ENCODE measurements at regions not wholly inside any gene's neighbourhood (a gene's known extent, or its start where the extent isn't known, plus 50 kb on each side); places are given as distances from the start of the nearest gene placed in this dataset.
"Not testable (repeated sequence)": the region's sequence is repeated elsewhere in the genome, so short reads cannot be mapped to it uniquely, and the experiment has no call there.

DNA sequence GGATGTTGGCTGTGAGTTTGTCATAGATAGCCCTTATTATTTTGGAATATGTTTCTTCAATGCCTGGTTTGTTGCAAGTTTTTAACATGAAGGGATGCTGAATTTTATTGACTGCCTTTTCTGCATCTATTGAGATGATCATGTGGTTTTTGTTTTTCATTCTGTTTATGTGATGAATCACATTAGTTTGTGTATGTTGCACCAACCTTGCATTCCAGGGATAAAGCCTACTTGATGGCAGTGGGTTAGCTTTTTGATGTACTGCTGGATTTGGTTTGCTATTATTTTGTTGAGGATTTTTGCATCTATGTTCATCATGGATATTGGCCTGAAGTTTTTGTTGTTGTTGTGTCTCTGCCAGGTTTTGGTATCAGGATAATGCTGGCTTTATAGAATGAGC is 225.6 kb downstream of the PCSK1 start:
- no peak for DNase-seq (ENCODE audit: low read depth)
- no peak overlapping the region for H3K4me3 ChIP-seq (ENCODE audit: low read depth, low read length)
- TF ChIP-seq CTCF (IDR thresholded peaks at IDR 0.05; ENCODE audit: insufficient read depth, low read depth, low read length) = no peak

- no peak for TF ChIP-seq CTCF (IDR thresholded peaks at IDR 0.05; ENCODE audit: insufficient read depth, low read depth, low read length)
- DNase-seq (ENCODE audit: low read depth) = no peak
- no peak overlapping the region for H3K4me3 ChIP-seq (ENCODE audit: low read depth, low read length)
Observed at GRCh38 chr5:96203761-96204160, 229.3 kb downstream of the PCSK1 start.

DNA sequence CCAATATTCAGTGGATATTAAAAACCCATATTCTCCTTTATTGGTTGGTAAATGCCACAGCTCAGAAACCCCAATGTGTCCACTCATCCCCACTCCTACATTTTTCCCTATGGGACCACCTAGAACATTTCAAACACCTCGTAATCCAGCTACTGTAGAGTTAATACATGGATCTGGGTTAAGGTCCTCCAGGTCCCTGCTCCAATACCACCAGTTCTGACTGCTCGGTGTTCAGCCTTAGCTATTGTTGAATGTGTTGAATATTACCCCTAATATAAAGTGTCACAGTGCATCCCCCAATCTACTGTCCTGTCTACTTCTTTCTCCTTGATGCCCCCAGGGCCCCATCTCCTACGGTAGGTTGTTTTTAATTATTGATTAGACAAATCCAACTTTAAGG is 231.5 kb downstream of the PCSK1 start:
- no peak for TF ChIP-seq CTCF (IDR thresholded peaks at IDR 0.05; ENCODE audit: insufficient read depth, low read depth, low read length)
- DNase-seq (ENCODE audit: low read depth) = no peak
- H3K4me3 ChIP-seq (ENCODE audit: low read depth, low read length) = no peak overlapping the region

DNA sequence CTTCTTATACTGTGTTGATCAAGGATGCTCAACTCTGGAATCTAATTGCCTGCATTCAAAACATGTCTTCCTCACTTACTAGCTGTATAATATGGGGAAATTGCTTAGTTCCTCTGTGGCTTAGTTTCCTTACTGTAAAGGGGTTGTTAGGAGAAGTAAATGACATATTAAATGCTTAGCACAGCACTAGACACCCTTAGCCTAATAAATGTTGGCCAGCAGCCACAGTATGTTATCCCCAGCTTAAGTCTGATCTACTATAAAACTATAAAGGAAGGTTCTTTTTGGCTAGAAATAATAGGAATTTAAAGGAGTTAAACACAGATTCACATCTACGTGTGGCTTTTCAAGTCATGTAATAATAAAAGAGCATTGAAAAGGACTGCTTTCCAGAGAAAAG is 232.4 kb downstream of the PCSK1 start:
- TF ChIP-seq CTCF (IDR thresholded peaks at IDR 0.05; ENCODE audit: insufficient read depth, low read depth, low read length) = no peak
- H3K4me3 ChIP-seq (ENCODE audit: low read depth, low read length) = no peak overlapping the region
- no peak for DNase-seq (ENCODE audit: low read depth)

DNA sequence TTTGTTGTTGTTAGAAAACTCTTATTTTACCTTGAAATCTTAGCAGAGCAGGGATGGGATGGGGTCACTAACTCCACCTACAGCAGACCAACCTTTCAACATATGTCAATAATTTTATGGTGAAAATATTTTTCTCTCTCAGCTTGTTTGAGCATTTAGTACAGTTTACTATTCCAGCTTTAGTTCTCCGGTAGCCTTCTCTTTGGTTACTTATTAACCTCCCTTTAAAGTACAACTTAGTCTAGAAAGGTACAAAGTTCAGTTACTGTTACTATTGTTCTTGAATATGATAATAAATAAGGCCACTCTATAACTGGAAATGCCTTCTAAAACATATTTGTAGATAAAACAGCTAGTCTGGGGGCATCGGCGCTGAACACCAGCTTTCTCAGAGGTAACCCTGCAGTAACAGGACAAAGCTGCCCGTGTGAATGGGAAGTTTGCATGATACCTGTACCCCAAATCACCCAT is 233.3 kb downstream of the PCSK1 start:
- DNase-seq (ENCODE audit: low read depth) = no peak
- TF ChIP-seq CTCF (IDR thresholded peaks at IDR 0.05; ENCODE audit: insufficient read depth, low read depth, low read length) = no peak
- no peak overlapping the region for H3K4me3 ChIP-seq (ENCODE audit: low read depth, low read length)

- peak; percentile 50 for DNase-seq (ENCODE audit: low read depth)
- no peak overlapping the region for H3K4me3 ChIP-seq (ENCODE audit: low read depth, low read length)
- TF ChIP-seq CTCF (IDR thresholded peaks at IDR 0.05; ENCODE audit: insufficient read depth, low read depth, low read length) = no peak
Observed at GRCh38 chr5:96198356-96199058, 234.5 kb downstream of the PCSK1 start.

DNA sequence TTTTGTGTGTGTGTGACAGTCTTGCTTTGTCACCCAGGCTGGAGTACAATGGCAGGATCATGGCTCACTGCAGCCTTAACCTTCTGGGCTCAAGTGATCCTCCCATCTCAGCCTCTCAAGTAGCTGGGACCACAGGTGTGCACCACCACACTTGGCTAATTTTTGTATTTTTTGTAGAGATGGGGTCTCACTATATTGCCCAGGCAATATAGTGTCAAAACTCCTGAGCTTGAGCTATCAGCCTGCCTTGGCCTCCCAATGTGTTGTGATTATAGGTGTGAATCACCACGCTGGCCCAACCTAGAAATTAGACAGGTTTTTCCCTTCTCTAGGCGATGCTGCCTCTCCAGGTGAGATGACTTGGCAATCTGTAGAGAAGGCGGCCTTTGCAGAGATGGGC is 235.3 kb downstream of the PCSK1 start:
- DNase-seq (ENCODE audit: low read depth); H3K4me3 ChIP-seq (ENCODE audit: low read depth, low read length): not testable (repeated sequence)

Measured in fibroblast of villous mesenchyme (primary cell).